SU-DHL-6 (cell line): ENCODE measurements at regions not wholly inside any gene's neighbourhood (a gene's known extent, or its start where the extent isn't known, plus 50 kb on each side); places are given as distances from the start of the nearest gene placed in this dataset.

ENCODE experiments used
- H2AFZ ChIP-seq: fragments of 200-600 bp; sonication (generic); 2 replicates; pipeline ENCODE4 v1.6.1; 2014; ENCODE audit warnings: low read depth, mild to moderate bottlenecking, moderate library complexity, mixed read lengths, antibody characterized with exemption, low read length; ENCODE audit not compliant: severe bottlenecking
- H3F3A ChIP-seq: fragments of 200-600 bp; shearing (Covaris generic); 2 replicates; pipeline ENCODE4 v1.6.0; 2016; ENCODE audit warnings: antibody characterized with exemption, mild to moderate bottlenecking; ENCODE audit not compliant: insufficient read depth
- H3K27ac ChIP-seq: fragments of 200-600 bp; sonication (generic); 2 replicates; pipeline ENCODE4 v1.5.1; 2016; ENCODE audit warnings: low read depth, mild to moderate bottlenecking, low read length, moderate library complexity, mixed read lengths
- H3K27me3 ChIP-seq: fragments of 200-600 bp; sonication (generic), shearing (Covaris generic); 2 replicates; pipeline ENCODE4 v1.6.0; 2014; ENCODE audit warnings: mild to moderate bottlenecking, low read length
- H3K36me3 ChIP-seq: fragments of 200-600 bp; sonication (generic); 2 replicates; pipeline ENCODE4 v1.6.1; 2014; ENCODE audit warnings: mild to moderate bottlenecking, low read length, mixed read lengths
- H3K4me2 ChIP-seq: fragments of 300-600, 200-600 bp; shearing (Covaris generic), sonication (generic); 2 replicates; pipeline ENCODE4 v1.6.0; 2014; ENCODE audit warnings: low read length, low read depth, mild to moderate bottlenecking; ENCODE audit not compliant: poor library complexity, severe bottlenecking
- H3K4me3 ChIP-seq: fragments of 200-600 bp; sonication (generic); 2 replicates; pipeline ENCODE4 v1.5.1; 2014; ENCODE audit warnings: antibody characterized with exemption, low read length, mild to moderate bottlenecking, mixed read lengths; ENCODE audit not compliant: insufficient read depth, poor library complexity, severe bottlenecking
- H3K79me2 ChIP-seq: fragments of 200-600 bp; sonication (generic); 2 replicates; pipeline ENCODE4 v1.6.1; 2014; ENCODE audit warnings: mild to moderate bottlenecking, low read length, moderate library complexity; ENCODE audit not compliant: insufficient read depth
- H3K9ac ChIP-seq: fragments of 200-600 bp; sonication (generic); 2 replicates; pipeline ENCODE4 v1.7.0; 2014; ENCODE audit warnings: mild to moderate bottlenecking, low read length
- H3K9me2 ChIP-seq: fragments of 200-600 bp; sonication (generic); replicated peaks from 2 replicates; pipeline ENCODE4 v1.6.1; 2014; ENCODE audit warnings: low read length; ENCODE audit not compliant: insufficient read depth
- H3K9me3 ChIP-seq: fragments of 200-600 bp; sonication (generic); 2 replicates; pipeline ENCODE4 v1.6.1; 2014; ENCODE audit warnings: low read length, mixed read lengths; ENCODE audit not compliant: insufficient read depth
- H4K20me1 ChIP-seq: fragments of 200-600 bp; sonication (generic); 2 replicates; pipeline ENCODE4 v1.6.1; 2014; ENCODE audit warnings: low read depth, mild to moderate bottlenecking, antibody characterized with exemption, low read length, moderate library complexity, mixed read lengths
- EZH2phosphoT487 ChIP-seq: fragments of 200-600 bp; sonication (generic), shearing (Covaris generic); conservative IDR thresholded peaks from 2 replicates; pipeline ENCODE4 v1.6.1; 2018; ENCODE audit warnings: mild to moderate bottlenecking, antibody characterized with exemption, low read length, moderate library complexity, mixed read lengths
- TF ChIP-seq, protein P1 (sequence below): fragments of 200-600 bp; sonication (generic); IDR thresholded peaks from one replicate; pipeline ENCODE4 v1.5.1; 2017; ENCODE audit warnings: antibody characterized with exemption, mild to moderate bottlenecking, low read length, moderate library complexity; ENCODE audit not compliant: insufficient read depth, poor library complexity, severe bottlenecking

DNA sequence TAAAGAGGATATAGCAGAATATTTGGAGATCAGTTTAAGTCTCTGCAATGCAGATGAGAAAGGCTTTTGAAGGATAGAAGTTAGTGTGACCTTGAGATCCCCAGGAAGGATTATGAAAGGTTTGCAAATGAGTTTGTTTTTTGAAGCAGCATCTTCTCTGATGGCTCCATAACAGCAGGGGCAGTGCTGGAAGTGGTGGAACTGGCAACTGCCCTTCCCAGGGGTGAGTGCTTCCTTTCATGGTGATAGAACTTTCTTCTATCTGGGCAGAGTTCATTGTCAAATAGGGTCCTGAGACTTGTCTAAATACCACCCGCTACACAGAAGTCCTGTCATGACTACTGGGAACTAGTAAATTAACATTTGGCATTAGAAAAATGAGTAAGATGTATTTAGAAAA is 314.2 kb upstream of the MCTP2 start:
- H3K9ac ChIP-seq = no peak overlapping the region
- H4K20me1 ChIP-seq = no peaks in the 10 kb centered on the region
- H3K9me3 ChIP-seq = no peaks in the 10 kb centered on the region
- H3K36me3 ChIP-seq = no peaks in the 10 kb centered on the region
- no peak overlapping the region for H2AFZ ChIP-seq
- TF ChIP-seq EZH2phosphoT487 = no peak
- TF ChIP-seq, protein P1, sequence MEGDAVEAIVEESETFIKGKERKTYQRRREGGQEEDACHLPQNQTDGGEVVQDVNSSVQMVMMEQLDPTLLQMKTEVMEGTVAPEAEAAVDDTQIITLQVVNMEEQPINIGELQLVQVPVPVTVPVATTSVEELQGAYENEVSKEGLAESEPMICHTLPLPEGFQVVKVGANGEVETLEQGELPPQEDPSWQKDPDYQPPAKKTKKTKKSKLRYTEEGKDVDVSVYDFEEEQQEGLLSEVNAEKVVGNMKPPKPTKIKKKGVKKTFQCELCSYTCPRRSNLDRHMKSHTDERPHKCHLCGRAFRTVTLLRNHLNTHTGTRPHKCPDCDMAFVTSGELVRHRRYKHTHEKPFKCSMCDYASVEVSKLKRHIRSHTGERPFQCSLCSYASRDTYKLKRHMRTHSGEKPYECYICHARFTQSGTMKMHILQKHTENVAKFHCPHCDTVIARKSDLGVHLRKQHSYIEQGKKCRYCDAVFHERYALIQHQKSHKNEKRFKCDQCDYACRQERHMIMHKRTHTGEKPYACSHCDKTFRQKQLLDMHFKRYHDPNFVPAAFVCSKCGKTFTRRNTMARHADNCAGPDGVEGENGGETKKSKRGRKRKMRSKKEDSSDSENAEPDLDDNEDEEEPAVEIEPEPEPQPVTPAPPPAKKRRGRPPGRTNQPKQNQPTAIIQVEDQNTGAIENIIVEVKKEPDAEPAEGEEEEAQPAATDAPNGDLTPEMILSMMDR = no peak
- no peak overlapping the region for H3K27ac ChIP-seq
- no peak overlapping the region for H3K4me3 ChIP-seq
- H3K4me2 ChIP-seq = no peak overlapping the region
- no peaks in the 10 kb centered on the region for H3K9me2 ChIP-seq
- H3K27me3 ChIP-seq = no peaks in the 10 kb centered on the region; the same call in none of the 2 replicates
- H3F3A ChIP-seq = no peaks in the 10 kb centered on the region
- H3K79me2 ChIP-seq = no peaks in the 10 kb centered on the region

DNA sequence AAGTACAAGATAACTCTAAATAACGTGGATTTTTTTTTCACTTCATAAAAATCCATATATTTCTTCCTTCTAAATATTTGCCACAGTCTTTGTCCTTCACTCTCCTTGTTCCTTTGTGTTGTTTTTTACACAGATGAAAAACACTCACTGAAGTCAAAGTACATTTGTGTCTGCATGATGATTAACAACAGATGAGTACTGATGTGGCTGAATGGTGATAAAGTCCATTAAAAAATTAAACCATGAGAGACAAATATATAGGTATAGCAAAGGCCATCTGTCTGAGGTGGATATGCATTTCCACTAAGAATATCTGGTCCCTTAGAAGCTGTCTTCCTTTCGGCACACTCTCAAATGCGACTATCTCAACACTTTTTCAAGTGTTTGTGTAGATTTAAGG is 317.5 kb upstream of the MCTP2 start:
- Histone ChIP-seq H3K27me3 (no peaks in the 10 kb centered on the region), H3K79me2 (no peaks in the 10 kb centered on the region), H3K9me3 (no peaks in the 10 kb centered on the region), H3K4me2 (no peak overlapping the region), H3K36me3 (no peaks in the 10 kb centered on the region), H3K27ac (no peak overlapping the region), H4K20me1 (no peaks in the 10 kb centered on the region), H3K9ac (no peak overlapping the region), H2AFZ (no peak overlapping the region), H3K4me3 (no peak overlapping the region), H3F3A (no peaks in the 10 kb centered on the region), H3K9me2 (no peaks in the 10 kb centered on the region)
- no peak for TF ChIP-seq EZH2phosphoT487
- TF ChIP-seq, protein P1 = no peak

DNA sequence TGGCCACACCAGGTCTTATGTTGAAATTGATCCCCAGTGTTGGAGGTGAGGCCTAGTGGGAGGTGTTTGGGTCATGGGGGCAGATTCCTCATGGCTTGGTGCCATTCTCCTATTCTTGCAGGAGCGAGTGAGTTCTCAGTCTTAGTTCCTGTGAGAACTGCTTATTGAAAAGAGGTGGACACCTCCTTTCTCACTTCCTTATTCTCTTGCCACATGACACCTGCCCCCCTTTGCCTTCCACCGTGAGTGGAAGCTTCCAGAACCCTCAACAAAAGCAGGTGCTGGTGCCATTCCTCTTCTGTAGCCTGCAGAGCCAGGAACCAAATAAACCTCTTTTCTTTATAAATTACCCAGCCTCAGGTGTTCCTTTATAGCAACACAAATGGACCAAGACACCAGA is 318.1 kb upstream of the MCTP2 start:
- Histone ChIP-seq H3K4me2 (no peak overlapping the region), H3K27me3 (no peaks in the 10 kb centered on the region), H3K9me3 (no peaks in the 10 kb centered on the region), H3K9ac (no peak overlapping the region), H3K9me2 (no peaks in the 10 kb centered on the region), H3K27ac (no peak overlapping the region), H4K20me1 (no peaks in the 10 kb centered on the region), H2AFZ (no peak overlapping the region), H3K36me3 (no peaks in the 10 kb centered on the region), H3K4me3 (no peak overlapping the region), H3K79me2 (no peaks in the 10 kb centered on the region), H3F3A (no peaks in the 10 kb centered on the region)
- TF ChIP-seq, protein P1 = no peak
- TF ChIP-seq EZH2phosphoT487 = no peak
